ENCODE measurements at regions not wholly inside any gene's neighbourhood (a gene's known extent, or its start where the extent isn't known, plus 50 kb on each side); places are given as distances from the start of the nearest gene placed in this dataset.
"Not testable (repeated sequence)": the region's sequence is repeated elsewhere in the genome, so short reads cannot be mapped to it uniquely, and the experiment has no call there.

DNA sequence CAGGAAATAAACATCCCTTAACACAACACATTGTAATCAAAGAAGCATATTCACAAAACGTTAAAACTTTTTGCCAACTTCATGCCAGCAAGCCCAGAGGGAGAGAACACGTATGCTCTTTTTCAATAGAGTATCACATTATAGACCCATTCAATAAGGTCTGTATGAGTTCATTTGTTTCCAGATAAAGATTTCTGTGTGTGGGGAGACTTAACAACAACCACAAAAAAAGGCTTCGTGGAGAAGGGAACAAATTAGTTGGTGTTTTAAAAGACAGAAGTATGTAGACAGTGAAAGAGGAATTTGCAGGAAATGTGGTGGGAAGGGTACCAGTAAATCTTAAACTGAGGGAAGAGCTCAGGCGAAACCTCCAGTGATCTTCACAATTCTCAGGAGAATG, 103.4 kb downstream of the SPDYE17 start:
- TF ChIP-seq, protein P1, sequence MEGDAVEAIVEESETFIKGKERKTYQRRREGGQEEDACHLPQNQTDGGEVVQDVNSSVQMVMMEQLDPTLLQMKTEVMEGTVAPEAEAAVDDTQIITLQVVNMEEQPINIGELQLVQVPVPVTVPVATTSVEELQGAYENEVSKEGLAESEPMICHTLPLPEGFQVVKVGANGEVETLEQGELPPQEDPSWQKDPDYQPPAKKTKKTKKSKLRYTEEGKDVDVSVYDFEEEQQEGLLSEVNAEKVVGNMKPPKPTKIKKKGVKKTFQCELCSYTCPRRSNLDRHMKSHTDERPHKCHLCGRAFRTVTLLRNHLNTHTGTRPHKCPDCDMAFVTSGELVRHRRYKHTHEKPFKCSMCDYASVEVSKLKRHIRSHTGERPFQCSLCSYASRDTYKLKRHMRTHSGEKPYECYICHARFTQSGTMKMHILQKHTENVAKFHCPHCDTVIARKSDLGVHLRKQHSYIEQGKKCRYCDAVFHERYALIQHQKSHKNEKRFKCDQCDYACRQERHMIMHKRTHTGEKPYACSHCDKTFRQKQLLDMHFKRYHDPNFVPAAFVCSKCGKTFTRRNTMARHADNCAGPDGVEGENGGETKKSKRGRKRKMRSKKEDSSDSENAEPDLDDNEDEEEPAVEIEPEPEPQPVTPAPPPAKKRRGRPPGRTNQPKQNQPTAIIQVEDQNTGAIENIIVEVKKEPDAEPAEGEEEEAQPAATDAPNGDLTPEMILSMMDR (conservative IDR thresholded peaks at IDR 0.05; ENCODE audit: low read depth, low read length): not testable (repeated sequence)
- not testable (repeated sequence) for TF ChIP-seq EZH2 (IDR thresholded peaks at IDR 0.05; ENCODE audit: borderline replicate concordance, low read depth, low read length, poor library complexity, severe bottlenecking)
